GM18861 (cell line): ENCODE measurements at regions not wholly inside any gene's neighbourhood (a gene's known extent, or its start where the extent isn't known, plus 50 kb on each side); places are given as distances from the start of the nearest gene placed in this dataset.
"Not testable (repeated sequence)": the region's sequence is repeated elsewhere in the genome, so short reads cannot be mapped to it uniquely, and the experiment has no call there.

Source experiments
- ATAC-seq: cut with Tn5 transposase; IDR thresholded peaks from one replicate; pipeline ENCODE4 v1.9.1; 2021; ENCODE audit not compliant: unreplicated experiment

- ATAC-seq = no peak
These were observed 54.4 kb downstream of the PRR18 start for GRCh38 chr6:166253778-166254204.

- no peak for ATAC-seq
These were observed 54.9 kb downstream of the PRR18 start for GRCh38 chr6:166253281-166253681.

GRCh38 chr6:166252601-166253000, 55.6 kb downstream of the PRR18 start:
- no peak for ATAC-seq

- no peak for ATAC-seq
These were observed 56.5 kb downstream of the PRR18 start for GRCh38 chr6:166251655-166252054.

- ATAC-seq = no peak
These were observed 57.0 kb downstream of the PRR18 start for GRCh38 chr6:166251211-166251610.

GRCh38 chr6:166249061-166249785, 59.0 kb downstream of the PRR18 start:
- ATAC-seq = not testable (repeated sequence)

- ATAC-seq = no peak
These were observed 63.0 kb downstream of the PRR18 start for GRCh38 chr6:166245148-166245547.

- ATAC-seq = peak; percentile 82
These were observed 63.7 kb downstream of the PRR18 start for GRCh38 chr6:166244353-166245045.

GRCh38 chr6:166242888-166243287, 65.3 kb downstream of the PRR18 start:
- no peak for ATAC-seq

GRCh38 chr6:166241974-166242373, 66.2 kb downstream of the PRR18 start:
- ATAC-seq = no peak

GRCh38 chr6:166240889-166241288, 67.3 kb downstream of the PRR18 start:
- ATAC-seq = no peak

- ATAC-seq = no peak
These were observed 70.0 kb upstream of the TBXT start for GRCh38 chr6:166237617-166238016.

GRCh38 chr6:166236596-166236995, 68.9 kb upstream of the TBXT start:
- ATAC-seq = no peak

GRCh38 chr6:166235666-166236292, 68.1 kb upstream of the TBXT start:
- ATAC-seq = no peak

GRCh38 chr6:166231181-166231580, 63.5 kb upstream of the TBXT start:
- ATAC-seq = not testable (repeated sequence)

GRCh38 chr6:166228839-166229528, 61.3 kb upstream of the TBXT start:
- ATAC-seq = no peak

- ATAC-seq = no peak
These were observed 60.8 kb upstream of the TBXT start for GRCh38 chr6:166228425-166228824.

- ATAC-seq = no peak
These were observed 55.4 kb upstream of the TBXT start for GRCh38 chr6:166223079-166223478.

GRCh38 chr6:166222631-166223030, 55.0 kb upstream of the TBXT start:
- ATAC-seq = no peak

- no peak for ATAC-seq
These were observed 54.0 kb upstream of the TBXT start for GRCh38 chr6:166221636-166222035.

GRCh38 chr6:166221040-166221439, 53.4 kb upstream of the TBXT start:
- ATAC-seq = no peak
